Right atrium auricular region (tissue), 2 donors: ENCODE measurements at regions not wholly inside any gene's neighbourhood (a gene's known extent, or its start where the extent isn't known, plus 50 kb on each side); places are given as distances from the start of the nearest gene placed in this dataset.

Experiments
- DNase-seq: peaks from one replicate; pipeline ENCODE4 v3.0.0-alpha.2; 2019; ENCODE audit warnings: low spot score
- H3K27ac ChIP-seq, 2 donors: fragments of 200-600 bp; sonication (generic); 1 replicate in 1 of 2; 2 replicates in 1 of 2; pipeline ENCODE4 v1.5.1; 2016 to 2019
- H3K27me3 ChIP-seq, 2 donors: fragments of 200-600 bp; sonication (generic); one replicate each; pipeline versions ENCODE4 v1.5.1 to v1.6.0; 2017 to 2019
- H3K36me3 ChIP-seq: fragments of 200-600 bp; sonication (generic); one replicate; pipeline ENCODE4 v1.5.1; 2016
- H3K4me1 ChIP-seq, 2 donors: fragments of 200-600 bp; sonication (generic); one replicate each; pipeline versions ENCODE4 v1.5.1 to v1.6.0; 2017 to 2019
- H3K4me3 ChIP-seq, 2 donors: fragments of 200-600 bp; sonication (generic); 1 replicate in 1 of 2; 2 replicates in 1 of 2; pipeline ENCODE4 v1.5.1; 2017 to 2019; ENCODE audit warnings: mild to moderate bottlenecking in 1 of 2, moderate library complexity in 1 of 2
- H3K9me3 ChIP-seq, 2 donors: fragments of 200-600 bp; sonication (generic); one replicate each; pipeline ENCODE4 v1.5.1; 2019
- CTCF ChIP-seq, 2 donors: fragments of 200-600 bp; sonication (generic); IDR thresholded peaks; one replicate each; pipeline ENCODE4 v1.5.1; 2019; ENCODE audit warnings: antibody characterized with exemption in 2 of 2

GRCh38 chr14:25101276-25101675, 51.3 kb upstream of the STXBP6 start:
- TF ChIP-seq CTCF (IDR thresholded peaks at IDR 0.05) = no peak
- DNase-seq = no peak

More at GRCh38 chr14:25101276-25101675, 51.3 kb upstream of the STXBP6 start:
- H3K27me3 ChIP-seq = no peaks in the 10 kb centered on the region
- H3K27ac ChIP-seq = no peak overlapping the region
- H3K9me3 ChIP-seq = no peaks in the 10 kb centered on the region
- no peaks in the 10 kb centered on the region for H3K36me3 ChIP-seq
- H3K4me1 ChIP-seq = peaks cover 0 to 6% of the 10 kb centered on the region in 2 donors
- H3K4me3 ChIP-seq = no peak overlapping the region
